Spleen (tissue), 7 donors: ENCODE measurements at regions not wholly inside any gene's neighbourhood (a gene's known extent, or its start where the extent isn't known, plus 50 kb on each side); places are given as distances from the start of the nearest gene placed in this dataset.

Source experiments
- CTCF ChIP-seq, 11 experiments: fragments of 200-600 bp in 7 of 11; fragments of 450-650 bp in 4 of 11; sonication (generic) in 4 of 11; IDR thresholded peaks in 8 of 11; conservative IDR thresholded peaks in 3 of 11; 1 replicate in 7 of 11; 2 replicates in 4 of 11; pipeline versions ENCODE4 v1.4.0 to v1.8.0; 2016 to 2021; ENCODE audit warnings: antibody characterized with exemption in 11 of 11, inconsistent platforms in 4 of 11, mild to moderate bottlenecking in 1 of 11
- POLR2A ChIP-seq, 3 donors: fragments of 450-650 bp; IDR thresholded peaks; one replicate each; pipeline ENCODE4 v1.5.1; 2017; ENCODE audit warnings: antibody characterized with exemption in 3 of 3, mild to moderate bottlenecking in 1 of 3
- donor health status: DM: no; HTN: no; CAD: no; lungs with moderate emphysema.
- donor health status: DM: no; HTN: no; CAD: no.
- donor health status: DM: no; HTN: no; CAD: no.

GRCh38 chr4:174394915-174395314, 111.2 kb downstream of the CEP44 start:
- TF ChIP-seq CTCF (IDR thresholded peaks at IDR 0.05 in 8 of 11, conservative IDR thresholded peaks at IDR 0.05 in 3 of 11): no peak
- TF ChIP-seq POLR2A (IDR thresholded peaks at IDR 0.05): no peak
